Iris pigment epithelial cell (primary cell): ENCODE measurements at regions not wholly inside any gene's neighbourhood (a gene's known extent, or its start where the extent isn't known, plus 50 kb on each side); places are given as distances from the start of the nearest gene placed in this dataset.
A peak's percentile ranks its signal among the peaks of the same experiment; 100 is the strongest.

Source experiments
- DNase-seq: peaks from one replicate; pipeline ENCODE4 v3.0.0-alpha.2; 2011; ENCODE audit warnings: low read depth

DNA sequence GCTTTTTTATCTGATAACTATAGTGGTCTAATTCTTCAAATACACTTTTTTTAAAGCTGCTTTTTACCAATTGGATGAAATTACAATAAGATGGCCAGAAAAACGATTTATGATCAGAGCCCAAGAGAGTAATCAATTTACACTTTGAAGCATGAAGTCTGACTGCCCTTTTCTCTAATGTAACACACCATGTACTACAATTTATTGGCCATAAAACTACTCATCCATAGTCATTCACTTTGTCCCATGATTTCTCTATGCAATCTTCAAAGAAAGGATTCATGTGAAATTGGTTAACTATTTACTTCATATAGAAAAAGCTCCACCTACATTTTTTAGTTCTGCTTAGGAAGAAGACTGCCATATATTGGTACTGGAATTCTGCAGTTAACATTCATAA lies 73.6 kb upstream of the CAST start:
- no peak for DNase-seq

DNA sequence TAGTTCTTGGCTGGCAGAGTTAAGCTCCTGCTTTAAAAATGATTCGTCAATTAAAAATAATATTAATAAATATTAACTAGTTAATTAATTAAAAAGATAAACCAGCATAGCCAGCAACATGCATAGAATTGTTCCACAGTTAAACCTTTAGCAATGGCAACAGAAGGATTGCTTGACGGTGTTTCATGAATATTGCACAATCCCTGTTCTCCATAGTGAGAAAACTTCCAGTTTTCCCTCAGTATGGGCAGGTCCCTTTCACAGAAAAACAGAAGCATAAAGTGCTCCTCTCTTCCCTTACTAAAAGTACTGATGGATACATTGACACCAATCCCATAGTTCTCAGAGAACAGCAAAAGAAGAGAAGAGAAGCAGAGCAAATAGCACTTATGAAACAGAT lies 71.4 kb upstream of the CAST start:
- DNase-seq = peak; percentile 33

- no peak for DNase-seq
These were observed 66.7 kb upstream of the CAST start for GRCh38 chr5:96595300-96596090.

- DNase-seq = peak; percentile 85
These were observed 64.6 kb upstream of the CAST start for GRCh38 chr5:96597438-96598020.

DNA sequence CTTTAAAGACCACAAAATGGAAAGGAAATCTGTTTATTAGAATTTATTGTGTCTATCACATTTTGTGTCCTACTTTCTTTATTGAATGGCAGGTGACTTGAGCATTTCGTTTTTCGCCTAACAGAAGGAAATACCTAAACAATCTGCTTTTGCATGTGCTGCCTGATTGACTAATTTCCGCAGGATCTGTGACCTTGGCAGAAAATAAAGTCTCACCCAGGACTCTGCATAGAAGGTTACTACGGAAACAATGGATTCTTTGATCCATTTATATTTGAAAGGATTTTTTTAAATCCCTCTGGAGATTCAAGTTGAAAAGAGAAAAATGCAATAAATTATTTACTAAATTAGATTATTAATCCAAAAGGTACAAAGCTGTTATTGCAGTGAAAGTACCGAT lies 61.0 kb upstream of the CAST start:
- no peak for DNase-seq

- DNase-seq = peak; percentile 70
These were observed 60.4 kb upstream of the CAST start for GRCh38 chr5:96601715-96602244.

DNA sequence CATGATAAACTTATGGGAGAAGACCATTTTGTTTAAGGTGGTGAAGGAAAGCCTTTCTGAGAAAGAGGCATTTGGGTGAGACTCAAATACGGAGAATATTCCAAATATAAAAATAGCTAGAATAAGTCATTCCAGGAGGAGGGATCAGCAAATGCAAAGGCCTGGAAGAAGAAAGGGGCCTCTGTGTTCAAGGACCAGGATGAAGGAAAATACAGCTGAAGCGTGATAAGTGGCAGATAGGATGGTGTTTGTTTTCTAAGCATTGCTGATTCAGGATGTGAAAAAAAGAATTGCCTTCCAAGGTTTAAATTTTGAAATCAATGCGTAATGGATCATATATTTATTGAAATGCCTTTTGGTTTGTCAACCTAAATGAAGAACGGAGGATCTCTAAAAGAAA lies 59.4 kb upstream of the CAST start:
- no peak for DNase-seq

GRCh38 chr5:96605144-96605837 lies 56.9 kb upstream of the CAST start:
- no peak for DNase-seq

DNA sequence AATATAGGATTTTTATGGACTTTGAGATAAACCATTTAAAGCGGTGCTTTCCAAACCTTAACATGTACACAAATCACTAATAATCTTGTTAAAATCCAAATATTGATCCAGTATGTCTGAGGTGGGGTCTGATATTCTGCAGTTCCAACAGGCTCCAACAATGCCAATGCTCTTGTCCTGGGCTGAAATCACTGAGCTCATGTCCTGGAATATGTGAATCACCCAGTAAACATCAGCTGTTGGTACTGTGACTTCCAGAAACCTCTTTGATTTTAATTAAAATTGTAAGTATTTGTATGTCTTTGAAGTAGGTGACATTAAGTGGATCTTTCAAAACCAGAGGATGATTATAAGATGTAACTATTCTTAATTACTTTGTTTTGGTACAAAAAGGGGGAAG lies 52.8 kb upstream of the CAST start:
- peak; percentile 54 for DNase-seq

DNA sequence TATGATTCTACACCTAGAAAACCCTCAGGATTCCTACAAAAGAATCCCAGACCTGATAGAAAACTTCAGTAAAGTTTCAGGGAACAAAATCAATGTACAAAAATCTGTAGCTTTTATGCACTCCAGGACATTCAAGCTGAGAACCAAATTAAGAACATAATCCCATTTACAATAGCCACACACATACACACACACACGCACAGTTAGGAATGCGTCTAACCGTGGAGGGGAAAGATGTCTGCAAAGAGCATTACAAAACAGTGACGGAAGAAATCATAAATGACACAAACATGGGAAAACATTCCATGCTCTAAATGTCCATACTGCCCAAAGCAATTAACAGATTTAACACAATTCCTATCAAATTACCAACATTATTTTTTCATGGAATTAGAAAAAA lies 51.4 kb upstream of the CAST start:
- no peak for DNase-seq

GRCh38 chr5:96611946-96612345 lies 50.2 kb upstream of the CAST start:
- DNase-seq = no peak
